Muscle of back (tissue), 3 donors: ENCODE measurements at regions not wholly inside any gene's neighbourhood (a gene's known extent, or its start where the extent isn't known, plus 50 kb on each side); places are given as distances from the start of the nearest gene placed in this dataset.
"Not testable (repeated sequence)": the region's sequence is repeated elsewhere in the genome, so short reads cannot be mapped to it uniquely, and the experiment has no call there.

Experiments used
- DNase-seq, 3 donors: peaks; one replicate each; pipeline versions ENCODE4 v3.0.0 to v3.0.0-alpha.2; 2013

GRCh38 chr10:45564303-45564959 lies 108.1 kb downstream of the ZFAND4 start:
- DNase-seq: no peak

- no peak for DNase-seq
Measured at GRCh38 chr10:45561952-45562351, 110.6 kb downstream of the ZFAND4 start.

- DNase-seq: no peak
Measured at GRCh38 chr10:45560262-45560661, 112.3 kb downstream of the ZFAND4 start.

- DNase-seq: no peak
Measured at GRCh38 chr10:45558425-45558824, 114.1 kb downstream of the ZFAND4 start.

GRCh38 chr10:45557275-45557905 lies 115.2 kb downstream of the ZFAND4 start:
- peak in 1 of 3 donors; percentile 11 for DNase-seq

GRCh38 chr10:45555795-45556194 lies 116.8 kb downstream of the ZFAND4 start:
- no peak for DNase-seq

- DNase-seq: not testable (repeated sequence)
Measured at GRCh38 chr10:45555332-45555731, 117.2 kb downstream of the ZFAND4 start.

- DNase-seq: no peak
Measured at GRCh38 chr10:45553613-45554012, 119.0 kb downstream of the ZFAND4 start.

GRCh38 chr10:45553155-45553554 lies 119.4 kb downstream of the ZFAND4 start:
- DNase-seq: no peak

GRCh38 chr10:45552476-45552875 lies 120.1 kb downstream of the ZFAND4 start:
- no peak for DNase-seq

GRCh38 chr10:45550903-45551786 lies 121.4 kb downstream of the ZFAND4 start:
- DNase-seq: no peak

GRCh38 chr10:45548068-45548467 lies 124.5 kb downstream of the ZFAND4 start:
- DNase-seq: no peak

- no peak for DNase-seq
Measured at GRCh38 chr10:45547207-45547606, 125.4 kb downstream of the ZFAND4 start.

GRCh38 chr10:45545150-45545549 lies 127.4 kb downstream of the ZFAND4 start:
- no peak for DNase-seq

GRCh38 chr10:45544191-45544590 lies 128.4 kb downstream of the ZFAND4 start:
- no peak for DNase-seq

- DNase-seq: not testable (repeated sequence)
Measured at GRCh38 chr10:45541032-45541431, 131.5 kb downstream of the ZFAND4 start.

GRCh38 chr10:45540589-45540988 lies 132.0 kb downstream of the ZFAND4 start:
- DNase-seq: not testable (repeated sequence)

- not testable (repeated sequence) for DNase-seq
Measured at GRCh38 chr10:45539569-45539968, 133.0 kb downstream of the ZFAND4 start.

- DNase-seq: no peak
Measured at GRCh38 chr10:45534572-45534971, 138.0 kb downstream of the ZFAND4 start.

- DNase-seq: no peak
Measured at GRCh38 chr10:45532480-45532879, 140.1 kb downstream of the ZFAND4 start.

GRCh38 chr10:45526309-45526905 lies 146.2 kb downstream of the ZFAND4 start:
- peak in 1 of 3 donors; percentile 26 for DNase-seq

- no peak for DNase-seq
Measured at GRCh38 chr10:45520476-45520875, 146.5 kb downstream of the ALOX5 start.
